Sigmoid colon (tissue), 6 donors: ENCODE measurements at regions not wholly inside any gene's neighbourhood (a gene's known extent, or its start where the extent isn't known, plus 50 kb on each side); places are given as distances from the start of the nearest gene placed in this dataset.

Experiments
- DNase-seq: peaks from one replicate; pipeline ENCODE4 v3.0.0-alpha.2; 2019
- H3K27ac ChIP-seq, 4 donors: fragments of 200-600 bp; sonication (generic); one replicate each; pipeline ENCODE4 v1.5.1; 2016 to 2019; ENCODE audit warnings: mild to moderate bottlenecking in 1 of 4
- H3K27me3 ChIP-seq, 3 donors: fragments of 200-600 bp; sonication (generic); one replicate each; pipeline ENCODE4 v1.5.1; 2019; ENCODE audit warnings: mild to moderate bottlenecking in 1 of 3
- H3K36me3 ChIP-seq, 4 donors: fragments of 200-600 bp; sonication (generic); one replicate each; pipeline ENCODE4 v1.5.1; 2016 to 2019
- H3K4me1 ChIP-seq, 4 donors: fragments of 200-600 bp; sonication (generic); one replicate each; pipeline ENCODE4 v1.5.1; 2017 to 2019
- H3K4me3 ChIP-seq, 4 donors: fragments of 200-600 bp; sonication (generic); one replicate each; pipeline ENCODE4 v1.5.1; 2017 to 2019; ENCODE audit warnings: mild to moderate bottlenecking in 2 of 4, moderate library complexity in 1 of 4
- H3K9me3 ChIP-seq, 4 donors: fragments of 200-600 bp in 3 of 4; sonication (generic) in 3 of 4; one replicate each; pipeline versions ENCODE4 v1.5.1 to v1.6.1; 2013 to 2019
- EP300 ChIP-seq, 4 donors: sonication (generic); formaldehyde crosslinking; IDR thresholded peaks; one replicate each; pipeline ENCODE4 v1.6.1; 2017; ENCODE audit warnings: antibody characterized with exemption in 4 of 4
- POLR2A ChIP-seq, 2 donors: fragments of 450-650 bp; IDR thresholded peaks; one replicate each; pipeline ENCODE4 v1.6.1; 2016; ENCODE audit warnings: antibody characterized with exemption in 2 of 2, mild to moderate bottlenecking in 2 of 2, moderate library complexity in 2 of 2
- POLR2AphosphoS5 ChIP-seq, 4 donors: sonication (generic); formaldehyde crosslinking; IDR thresholded peaks; one replicate each; pipeline ENCODE4 v1.6.1; 2017; ENCODE audit warnings: antibody characterized with exemption in 4 of 4
- WGBS, 2 donors: extraction: QIAGEN DNeasy Blood & Tissue Kit; methylation state at CpG; one replicate each; pipeline ENCODE4 v1.1.7; 2013; 5-methylcytosine and 5-hydroxymethylcytosine counted together
- intact Hi-C: fragments of 100-400 bp; cut with DNase I; formaldehyde crosslinking; loops from one replicate; pipeline ENCODE4 v1.15.1; 2023
- TF ChIP-seq, protein P1 (sequence below), 4 experiments: fragments of 450-650 bp in 3 of 4; fragments of 200-600 bp in 1 of 4; IDR thresholded peaks; one replicate each; pipeline ENCODE4 v1.5.1; 2016 to 2019; ENCODE audit warnings: antibody characterized with exemption in 4 of 4, mild to moderate bottlenecking in 3 of 4, moderate library complexity in 2 of 4
- donor health status: healthy with polysubstance abuse.
- donor health status: healthy.

DNA sequence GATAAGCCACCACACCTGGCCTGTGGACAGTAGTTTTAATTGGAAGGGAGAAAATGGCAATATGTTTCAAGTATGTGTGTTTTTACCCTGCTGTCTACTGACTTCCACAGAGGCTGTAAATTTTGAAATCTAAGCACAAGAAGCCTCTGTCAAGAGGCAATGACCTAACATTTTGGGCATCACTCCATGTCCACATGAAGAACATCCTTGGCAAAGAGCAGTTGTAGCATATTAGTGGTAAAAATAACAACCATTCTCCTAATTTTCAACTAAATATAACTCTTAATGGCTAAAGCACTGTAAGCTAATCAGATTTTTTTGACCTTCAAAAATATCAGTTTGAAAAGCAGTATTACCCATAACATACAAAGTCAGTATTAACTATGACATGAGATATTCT, 100.3 kb upstream of the APC start:
- DNase-seq = no peak
- intact Hi-C loops = no loop called here

DNA sequence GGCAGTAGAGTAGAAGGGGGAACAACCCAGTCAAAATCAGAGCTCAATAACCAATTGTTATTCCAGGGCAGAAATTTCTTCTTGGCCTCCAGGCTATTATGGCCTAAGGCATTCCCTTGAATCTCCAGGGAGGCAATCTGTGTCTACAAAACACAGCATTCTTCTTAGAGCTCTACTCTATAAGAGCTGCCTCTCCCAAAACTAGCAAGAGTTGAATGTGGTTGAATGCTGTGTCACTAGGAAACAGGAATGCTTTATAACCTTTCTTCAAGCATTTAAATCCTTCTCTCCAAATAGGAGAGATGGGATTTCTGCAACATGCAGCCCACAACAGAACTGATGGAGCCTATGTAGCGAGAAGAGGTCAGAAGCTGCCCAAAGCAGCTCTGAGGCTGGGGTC, 97.1 kb upstream of the APC start:
- Histone ChIP-seq H3K27ac (no peak overlapping the region), H3K4me3 (no peak overlapping the region), H3K4me1 (peaks cover 0 to 12% (median 11%) of the 10 kb centered on the region in 4 donors), H3K36me3 (no peaks in the 10 kb centered on the region), H3K9me3 (no peaks in the 10 kb centered on the region), H3K27me3 (no peaks in the 10 kb centered on the region)
- WGBS, 2 donors = 89 to 90% methylated on average over 1 of the region's 1 CpG
- DNase-seq = no peak
- intact Hi-C loops = no loop called here
- TF ChIP-seq POLR2AphosphoS5 (IDR thresholded peaks at IDR 0.05) (no peak), EP300 (IDR thresholded peaks at IDR 0.05) (no peak)

More for the DNA sequence above, 100.3 kb upstream of the APC start:
- no peaks in the 10 kb centered on the region for H3K36me3 ChIP-seq
- no peaks in the 10 kb centered on the region for H3K9me3 ChIP-seq
- H3K4me3 ChIP-seq = no peak overlapping the region
- H3K27ac ChIP-seq = no peak overlapping the region
- H3K4me1 ChIP-seq = peaks cover 0 to 12% (median 11%) of the 10 kb centered on the region in 4 donors
- H3K27me3 ChIP-seq = no peaks in the 10 kb centered on the region
- TF ChIP-seq, protein P1, sequence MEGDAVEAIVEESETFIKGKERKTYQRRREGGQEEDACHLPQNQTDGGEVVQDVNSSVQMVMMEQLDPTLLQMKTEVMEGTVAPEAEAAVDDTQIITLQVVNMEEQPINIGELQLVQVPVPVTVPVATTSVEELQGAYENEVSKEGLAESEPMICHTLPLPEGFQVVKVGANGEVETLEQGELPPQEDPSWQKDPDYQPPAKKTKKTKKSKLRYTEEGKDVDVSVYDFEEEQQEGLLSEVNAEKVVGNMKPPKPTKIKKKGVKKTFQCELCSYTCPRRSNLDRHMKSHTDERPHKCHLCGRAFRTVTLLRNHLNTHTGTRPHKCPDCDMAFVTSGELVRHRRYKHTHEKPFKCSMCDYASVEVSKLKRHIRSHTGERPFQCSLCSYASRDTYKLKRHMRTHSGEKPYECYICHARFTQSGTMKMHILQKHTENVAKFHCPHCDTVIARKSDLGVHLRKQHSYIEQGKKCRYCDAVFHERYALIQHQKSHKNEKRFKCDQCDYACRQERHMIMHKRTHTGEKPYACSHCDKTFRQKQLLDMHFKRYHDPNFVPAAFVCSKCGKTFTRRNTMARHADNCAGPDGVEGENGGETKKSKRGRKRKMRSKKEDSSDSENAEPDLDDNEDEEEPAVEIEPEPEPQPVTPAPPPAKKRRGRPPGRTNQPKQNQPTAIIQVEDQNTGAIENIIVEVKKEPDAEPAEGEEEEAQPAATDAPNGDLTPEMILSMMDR (IDR thresholded peaks at IDR 0.05) = no peak
- TF ChIP-seq EP300 (IDR thresholded peaks at IDR 0.05) (no peak), POLR2A (IDR thresholded peaks at IDR 0.05) (no peak)

DNA sequence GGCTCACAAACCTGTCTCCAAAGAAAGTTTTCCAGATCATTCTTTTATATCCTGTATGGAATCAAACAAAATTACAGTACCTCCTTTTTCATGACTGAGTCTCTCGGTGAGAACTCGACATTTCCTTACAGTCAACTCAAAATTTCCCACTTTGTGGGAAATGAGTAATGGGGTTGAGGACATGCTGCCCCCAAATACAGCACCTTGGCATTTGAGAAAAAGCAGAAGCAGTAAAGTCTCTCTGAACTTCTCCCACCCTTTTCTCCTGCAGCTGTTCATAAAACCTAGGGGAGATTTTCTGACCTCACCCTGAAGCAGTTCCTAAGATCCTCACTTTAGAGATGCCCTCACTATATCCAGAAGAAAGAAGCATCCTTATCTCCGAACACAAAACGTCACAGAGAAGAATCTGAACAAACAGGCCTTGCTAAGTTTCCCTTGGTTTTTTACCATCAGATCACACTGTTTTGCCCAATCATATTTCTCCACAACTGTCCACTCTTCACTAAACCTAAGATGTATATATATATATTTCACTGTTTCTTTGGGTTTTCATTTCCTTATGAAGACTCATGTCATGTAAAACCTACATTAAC, 96.1 kb upstream of the APC start:
- Histone ChIP-seq H3K27me3 (no peaks in the 10 kb centered on the region), H3K27ac (no peak overlapping the region), H3K36me3 (no peaks in the 10 kb centered on the region), H3K9me3 (no peaks in the 10 kb centered on the region), H3K4me1 (peaks cover 0 to 11% (median 10%) of the 10 kb centered on the region in 4 donors), H3K4me3 (no peak overlapping the region)
- DNase-seq = no peak
- WGBS, 2 donors = 82 to 86% methylated on average over 4 of the region's 4 CpGs
- no peak for TF ChIP-seq POLR2A (IDR thresholded peaks at IDR 0.05)
- no peak for TF ChIP-seq POLR2AphosphoS5 (IDR thresholded peaks at IDR 0.05)
- TF ChIP-seq, protein P1 (IDR thresholded peaks at IDR 0.05) = no peak
- TF ChIP-seq EP300 (IDR thresholded peaks at IDR 0.05) = no peak
- intact Hi-C loops = no loop called here

DNA sequence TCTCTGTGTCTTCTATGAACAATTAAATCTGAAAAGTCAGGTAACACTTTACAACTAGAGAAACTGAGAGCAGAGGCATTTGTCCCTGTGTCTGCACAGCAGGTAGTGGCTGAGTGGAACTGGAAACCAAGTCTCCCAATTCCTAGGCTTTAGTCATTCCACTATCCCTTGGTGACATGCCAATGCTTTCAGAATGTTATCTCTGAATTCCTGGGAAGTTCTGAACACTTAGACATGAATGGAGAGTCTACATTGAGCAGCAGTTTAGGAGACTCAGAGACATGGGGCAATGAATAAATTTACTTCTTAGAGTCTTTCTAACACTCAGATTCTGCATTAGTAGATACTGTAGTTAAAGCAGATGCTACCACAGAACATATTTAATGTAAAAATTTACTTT, 94.8 kb upstream of the APC start:
- H3K27me3 ChIP-seq = no peaks in the 10 kb centered on the region
- H3K27ac ChIP-seq = no peak overlapping the region
- H3K4me3 ChIP-seq = no peak overlapping the region
- no peak for TF ChIP-seq POLR2A (IDR thresholded peaks at IDR 0.05)
- no peak for TF ChIP-seq EP300 (IDR thresholded peaks at IDR 0.05)
- no peak for TF ChIP-seq POLR2AphosphoS5 (IDR thresholded peaks at IDR 0.05)
- TF ChIP-seq, protein P1 (IDR thresholded peaks at IDR 0.05) = no peak
- intact Hi-C loops = no loop called here
- H3K4me1 ChIP-seq = no peaks in the 10 kb centered on the region
- no peaks in the 10 kb centered on the region for H3K36me3 ChIP-seq
- H3K9me3 ChIP-seq = no peaks in the 10 kb centered on the region
- no peak for DNase-seq

DNA sequence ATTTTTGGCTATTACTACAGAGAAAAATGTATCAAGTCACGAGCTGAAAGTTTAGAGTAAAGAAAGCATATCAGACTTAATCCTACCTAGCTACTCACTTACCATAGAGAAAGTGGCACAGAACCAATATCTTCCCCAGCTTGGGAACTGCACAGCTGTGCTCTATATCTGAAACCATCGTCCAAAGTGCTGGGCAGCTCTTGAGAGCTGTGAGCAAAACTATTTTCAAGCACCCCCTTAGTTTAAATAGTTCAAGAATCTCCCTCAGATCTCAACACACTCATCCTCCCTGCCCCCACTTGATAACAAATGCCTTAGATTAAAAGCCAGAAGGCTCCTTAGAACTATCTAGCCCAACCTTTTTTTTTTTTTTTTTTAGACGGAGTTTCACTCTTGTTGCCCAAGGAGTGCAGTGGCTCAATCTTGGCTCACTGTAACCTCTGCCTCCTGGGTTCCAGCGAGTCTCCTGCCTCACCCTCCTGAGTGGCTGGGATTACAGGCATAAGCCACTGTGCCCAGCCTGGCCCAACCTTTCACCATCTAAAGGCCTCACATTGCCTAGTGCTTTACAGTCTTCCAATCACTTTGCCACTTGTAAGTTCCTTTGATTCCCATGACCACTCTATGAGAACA, 94.2 kb upstream of the APC start:
- 79 to 82% methylated on average over 4 of the region's 4 CpGs for WGBS, 2 donors
- no peak overlapping the region for H3K4me3 ChIP-seq
- no peaks in the 10 kb centered on the region for H3K36me3 ChIP-seq
- H3K27ac ChIP-seq = no peak overlapping the region
- H3K9me3 ChIP-seq = no peaks in the 10 kb centered on the region
- no peaks in the 10 kb centered on the region for H3K27me3 ChIP-seq
- DNase-seq = no peak
- TF ChIP-seq POLR2A (IDR thresholded peaks at IDR 0.05) (no peak), POLR2AphosphoS5 (IDR thresholded peaks at IDR 0.05) (no peak), EP300 (IDR thresholded peaks at IDR 0.05) (no peak)
- TF ChIP-seq, protein P1 (IDR thresholded peaks at IDR 0.05) = no peak
- intact Hi-C loops = no loop called here
- no peaks in the 10 kb centered on the region for H3K4me1 ChIP-seq
